GM18868 (cell line): ENCODE measurements at regions not wholly inside any gene's neighbourhood (a gene's known extent, or its start where the extent isn't known, plus 50 kb on each side); places are given as distances from the start of the nearest gene placed in this dataset.

ENCODE experiments used
- ATAC-seq: cut with Tn5 transposase; IDR thresholded peaks from one replicate; pipeline ENCODE4 v1.9.1; 2021; ENCODE audit warnings: mild to moderate bottlenecking, moderate library complexity; ENCODE audit not compliant: unreplicated experiment

DNA sequence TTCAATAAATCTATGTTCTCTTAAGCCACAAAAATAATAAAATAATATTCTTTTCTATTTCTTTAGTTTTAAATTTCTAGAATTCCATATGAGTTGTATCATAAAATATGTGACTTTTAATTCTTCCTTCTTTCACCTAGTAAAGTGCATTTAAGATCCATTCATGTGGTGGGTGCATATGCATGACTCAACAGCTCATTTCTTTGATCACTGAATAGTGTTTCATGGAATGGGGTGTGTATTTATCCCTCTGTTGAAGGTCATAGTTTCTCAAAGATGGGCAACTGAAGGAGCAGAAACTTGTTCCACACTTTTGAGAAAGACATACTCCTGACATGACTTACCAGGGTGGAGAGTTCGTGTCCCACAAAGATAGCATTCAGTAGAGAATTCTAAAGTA, 1230.3 kb upstream of the AGA start:
- no peak for ATAC-seq

DNA sequence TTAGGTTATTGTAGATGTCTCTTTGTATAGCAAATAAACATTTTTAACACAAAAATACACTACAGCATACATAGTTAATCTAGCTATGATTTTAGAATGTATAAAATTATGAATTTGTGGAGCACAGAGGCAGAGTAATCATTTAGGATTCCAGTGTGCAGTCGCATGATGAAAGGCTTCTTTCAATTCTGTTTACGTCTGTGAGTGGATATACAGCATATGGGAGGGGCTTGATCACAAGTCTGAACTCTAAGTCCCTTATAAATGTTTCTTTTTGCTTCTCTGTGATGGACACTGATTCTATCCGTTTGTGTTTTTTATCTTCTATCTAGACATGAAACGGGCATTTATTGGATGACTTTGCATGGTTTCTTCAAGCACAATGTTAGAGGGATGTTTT, 1239.6 kb upstream of the AGA start:
- no peak for ATAC-seq

DNA sequence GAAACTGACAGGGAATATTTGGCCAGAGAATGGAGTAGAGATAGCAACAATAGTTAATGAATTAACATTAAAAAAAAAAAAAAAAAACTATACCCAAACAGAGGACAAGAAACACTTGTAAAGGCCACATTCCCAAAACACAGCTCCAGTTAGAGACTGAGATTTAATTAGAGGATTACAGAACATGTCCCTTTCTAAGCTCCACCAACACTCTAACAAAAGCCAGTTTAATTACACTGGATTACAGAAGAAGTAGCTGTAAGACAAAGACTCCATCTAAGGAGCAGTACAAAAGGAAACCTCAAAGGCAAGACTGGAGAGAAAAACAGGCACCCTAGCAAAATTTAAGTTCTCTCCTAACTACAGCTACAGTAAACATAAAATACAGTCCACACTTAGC, 1247.7 kb upstream of the AGA start:
- ATAC-seq, result no peak

DNA sequence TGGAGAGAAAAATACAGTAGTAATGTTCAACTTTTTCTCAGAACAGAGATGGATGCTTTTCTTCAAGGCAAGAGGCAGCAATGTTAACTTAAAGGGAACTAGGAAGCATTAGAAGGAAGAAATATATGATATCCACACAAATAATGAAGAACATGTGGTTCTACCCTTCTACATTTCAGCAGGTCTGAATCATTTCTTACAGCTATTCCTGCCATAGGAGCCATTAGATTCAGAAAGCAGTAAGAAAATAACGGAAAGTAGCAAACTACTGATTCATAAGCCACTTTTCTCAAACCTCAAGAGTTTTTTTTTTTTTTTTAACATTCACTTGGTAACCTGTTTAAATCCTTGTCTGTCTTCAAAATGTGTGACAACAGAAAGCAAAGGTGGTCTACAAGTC, 1251.6 kb upstream of the AGA start:
- ATAC-seq, result no peak

DNA sequence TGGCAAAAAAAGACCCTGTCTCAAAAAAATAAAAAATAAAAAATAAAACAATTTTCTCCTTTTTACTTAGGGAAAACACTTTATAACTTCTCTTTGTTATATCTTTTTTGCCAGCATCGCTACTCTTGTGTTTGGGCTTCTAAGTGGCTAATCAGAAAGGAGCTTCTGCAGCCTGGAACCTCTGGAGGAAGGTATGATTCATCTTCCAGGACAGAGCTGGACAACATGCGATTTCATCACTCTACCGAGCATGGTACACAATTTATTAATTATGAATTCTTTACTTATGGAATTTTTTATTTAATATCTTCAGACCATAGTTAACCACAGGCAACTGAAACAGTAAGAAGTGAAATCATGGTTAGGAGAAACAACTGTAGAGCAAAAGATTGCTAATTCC, 1254.3 kb upstream of the AGA start:
- no peak for ATAC-seq

DNA sequence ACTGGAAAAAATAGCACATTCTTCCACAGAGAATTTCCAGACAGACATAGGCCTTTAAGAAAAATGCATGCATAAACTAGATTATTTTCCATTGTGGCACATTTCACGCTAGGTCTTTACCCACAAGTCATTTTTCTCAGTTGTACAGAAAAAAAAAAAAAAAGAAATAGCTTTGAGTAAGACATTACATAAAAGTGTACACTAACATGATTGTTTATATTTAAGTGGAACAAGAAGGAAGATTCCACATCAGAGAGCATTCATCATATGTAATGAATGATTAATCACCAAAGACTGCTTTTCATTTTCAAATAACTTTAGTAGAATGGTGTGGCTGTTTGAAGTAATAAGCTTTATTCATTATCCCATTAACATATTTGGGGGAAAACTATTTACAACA, 1270.2 kb upstream of the AGA start:
- no peak for ATAC-seq

DNA sequence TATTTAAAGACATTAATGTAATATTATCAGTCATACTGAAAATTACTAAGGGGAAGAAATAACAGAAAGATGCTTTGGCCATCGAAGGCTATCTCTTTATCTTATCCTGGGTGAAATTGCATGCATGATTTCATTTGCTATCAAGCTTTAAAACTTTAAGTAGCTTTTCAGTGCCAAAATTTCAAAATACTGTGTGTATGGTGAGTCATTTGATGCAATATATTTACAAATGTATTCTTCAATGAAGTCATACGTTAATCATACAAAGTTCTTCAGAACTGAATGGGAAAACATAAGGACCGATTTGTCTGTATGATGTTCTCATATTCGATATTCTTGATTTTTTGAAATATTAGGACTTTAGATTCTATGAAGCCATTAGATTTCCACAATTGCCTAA, 1295.8 kb upstream of the AGA start:
- no peak for ATAC-seq

DNA sequence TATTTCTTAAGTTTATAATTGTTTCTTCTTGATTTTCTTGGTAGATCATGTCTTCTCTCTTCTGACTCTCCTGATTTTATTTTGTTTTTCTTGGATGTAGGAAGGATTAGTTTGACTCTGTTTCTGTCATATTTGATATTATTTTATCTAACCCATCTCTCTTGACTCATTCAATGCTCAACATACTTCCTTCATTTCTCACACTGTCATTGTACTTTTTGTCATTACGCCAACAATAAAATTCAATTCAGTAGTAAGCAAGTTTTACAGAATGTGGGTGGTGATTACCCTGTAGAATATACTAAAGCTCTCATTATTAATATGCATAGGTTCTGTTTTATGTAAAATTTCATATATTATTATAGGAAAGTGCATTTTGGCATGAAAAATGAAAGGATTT, 1303.0 kb upstream of the AGA start:
- ATAC-seq, result no peak

DNA sequence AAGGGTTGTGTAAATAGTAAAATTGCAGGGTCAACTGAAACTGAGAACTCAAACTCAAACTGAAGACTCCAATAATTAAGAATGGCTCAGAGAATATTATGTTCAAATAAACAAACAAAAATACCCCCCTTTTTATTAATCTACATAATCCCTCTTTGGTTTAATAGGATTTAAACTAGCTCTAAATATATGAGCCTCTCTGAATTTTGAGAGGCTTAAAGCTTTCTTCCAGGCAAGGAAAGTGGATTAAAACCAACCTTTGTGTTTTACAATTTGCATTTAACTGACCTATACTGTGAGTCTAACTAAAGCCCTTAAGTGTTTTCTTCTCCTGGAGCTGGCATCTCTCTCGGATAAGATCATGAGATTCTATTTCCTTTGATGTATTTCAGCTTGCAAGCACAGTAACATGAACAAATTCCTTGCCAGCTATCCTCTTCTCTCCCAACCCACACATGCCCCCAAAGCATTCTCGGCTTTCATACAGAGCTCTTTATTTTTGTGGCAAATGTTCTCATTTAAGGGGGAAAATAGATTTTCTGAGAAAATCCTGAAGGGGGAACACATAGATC, 1310.8 kb upstream of the AGA start:
- no peak for ATAC-seq

DNA sequence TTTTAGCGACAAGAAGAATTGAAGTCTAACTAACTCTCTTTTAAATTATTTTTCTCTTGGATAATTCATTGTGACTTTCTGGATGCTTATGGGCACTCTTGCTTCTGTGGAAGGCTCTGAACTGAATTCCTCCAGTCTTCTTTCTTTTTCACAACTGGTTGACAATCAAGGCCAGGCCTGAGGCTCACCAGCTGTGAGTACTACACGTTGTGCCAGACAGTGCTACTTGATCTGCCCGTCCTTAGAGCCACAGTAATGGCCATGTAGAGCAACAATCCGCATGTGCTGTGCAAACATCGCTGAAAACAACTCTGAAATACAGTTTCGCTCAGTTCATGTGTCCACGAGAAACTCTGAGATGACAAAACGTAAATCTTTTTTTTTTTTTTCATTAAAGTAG, 1336.3 kb upstream of the AGA start:
- ATAC-seq, result no peak

DNA sequence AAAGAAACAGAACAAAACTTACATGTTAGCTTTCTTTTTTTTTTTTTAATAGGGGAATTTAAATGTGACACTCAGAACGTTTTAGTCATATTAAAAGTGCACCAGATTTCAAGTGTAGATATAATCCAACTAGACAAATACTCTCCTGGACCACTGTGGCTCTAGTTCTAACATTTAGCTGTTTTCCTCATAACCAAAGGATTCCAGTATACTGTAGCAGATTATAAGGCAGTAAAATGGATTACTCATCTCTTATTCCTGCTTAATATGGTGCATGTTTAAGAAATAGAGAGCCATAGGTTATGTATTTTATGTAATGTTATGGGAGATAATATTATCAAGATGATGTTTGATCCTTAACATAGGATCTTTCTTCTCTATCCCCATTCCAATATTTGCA, 1339.5 kb upstream of the AGA start:
- no peak for ATAC-seq

DNA sequence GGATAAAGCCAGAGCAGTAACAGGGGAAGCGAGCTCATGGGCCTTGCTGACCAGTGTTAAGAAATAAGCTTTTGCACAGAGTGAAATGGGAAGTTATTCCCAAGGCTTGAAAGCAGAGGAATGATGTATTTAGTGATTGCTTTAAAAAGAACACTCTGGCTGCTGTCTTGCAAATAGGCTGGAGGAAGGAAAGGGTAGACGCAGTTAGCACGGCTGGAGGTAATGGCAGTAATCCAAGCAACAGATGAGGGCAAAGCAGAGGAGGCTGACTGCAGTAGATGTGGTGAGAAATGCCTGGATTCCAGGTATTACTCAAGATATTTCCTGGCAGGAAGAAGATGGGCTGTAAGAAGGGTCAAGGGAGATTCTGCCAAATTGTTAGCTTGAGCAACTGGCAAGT, 1342.3 kb upstream of the AGA start:
- no peak for ATAC-seq

DNA sequence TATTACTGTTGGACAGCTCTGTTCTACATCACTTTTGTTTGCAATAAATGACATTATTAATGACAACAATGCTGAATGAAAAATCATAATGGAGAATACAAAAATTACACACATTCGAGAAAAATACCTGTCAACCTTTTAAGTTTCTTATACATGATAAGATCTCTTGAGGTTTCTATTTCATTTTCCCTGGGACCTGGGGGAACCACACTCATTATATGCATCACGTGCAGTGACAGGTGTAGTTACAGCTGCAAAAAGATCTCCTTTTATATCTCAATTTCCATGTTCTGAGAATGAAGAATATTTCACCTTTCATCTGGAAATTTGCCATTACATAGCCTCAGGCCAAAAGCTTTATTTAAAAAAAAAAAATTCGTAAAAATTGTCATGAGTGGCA, 1347.0 kb upstream of the AGA start:
- no peak for ATAC-seq

DNA sequence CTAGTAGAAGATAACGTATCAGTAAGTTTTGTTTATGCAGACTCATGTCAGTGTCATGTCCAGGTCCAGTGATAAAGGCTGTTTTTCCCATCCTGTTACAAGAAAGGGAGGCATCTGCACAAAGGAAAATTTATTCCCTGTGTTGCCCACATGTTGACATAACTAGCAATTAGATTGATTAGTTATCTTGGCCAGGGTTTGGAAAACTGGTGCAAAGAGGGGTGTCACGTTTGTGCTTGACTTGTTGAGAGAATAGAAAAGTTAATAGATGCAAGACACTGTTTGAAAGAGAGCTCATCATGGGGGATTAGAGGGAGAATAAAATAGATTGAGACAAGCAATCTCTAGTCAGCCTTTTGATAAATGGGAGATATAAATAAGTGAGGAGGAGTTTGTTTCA, 1357.0 kb upstream of the AGA start:
- ATAC-seq, result no peak

DNA sequence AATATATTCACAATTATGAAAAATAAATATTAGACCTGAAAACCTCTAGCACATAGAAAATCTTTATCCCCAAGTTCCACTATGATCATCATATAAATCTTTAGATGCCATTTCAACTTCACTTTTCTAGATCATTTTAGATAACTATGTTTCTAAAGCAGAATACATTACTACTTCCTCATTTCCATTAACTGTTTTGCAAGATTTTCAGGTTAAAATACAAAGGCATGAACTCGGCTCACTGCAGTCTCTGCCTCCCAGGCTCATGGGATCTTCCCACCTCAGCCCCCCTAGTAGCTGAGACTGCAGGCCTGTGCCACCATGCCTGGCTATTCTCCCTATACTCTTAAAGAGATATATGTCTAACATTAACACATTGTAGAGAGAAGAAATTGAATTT, 1365.9 kb upstream of the AGA start:
- no peak for ATAC-seq

DNA sequence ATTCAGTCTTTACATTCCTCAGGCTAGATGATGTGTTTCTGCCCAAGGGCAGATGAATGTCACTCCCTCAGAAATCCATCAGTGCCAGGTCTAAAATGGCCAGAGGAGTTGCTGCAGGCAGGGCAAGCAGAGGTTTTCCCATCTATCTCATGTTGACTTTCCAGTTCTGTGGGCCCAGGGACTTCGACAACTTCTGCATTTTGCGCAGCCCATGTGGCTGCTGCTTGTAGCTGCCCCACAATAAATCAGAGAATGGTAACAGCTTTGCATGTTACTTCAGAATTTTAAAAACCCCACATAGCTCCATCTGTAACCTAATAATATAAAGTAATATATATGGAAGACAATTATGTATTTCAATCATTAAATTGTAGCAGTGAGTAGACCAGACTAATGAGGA, 1367.7 kb upstream of the AGA start:
- ATAC-seq, result no peak

DNA sequence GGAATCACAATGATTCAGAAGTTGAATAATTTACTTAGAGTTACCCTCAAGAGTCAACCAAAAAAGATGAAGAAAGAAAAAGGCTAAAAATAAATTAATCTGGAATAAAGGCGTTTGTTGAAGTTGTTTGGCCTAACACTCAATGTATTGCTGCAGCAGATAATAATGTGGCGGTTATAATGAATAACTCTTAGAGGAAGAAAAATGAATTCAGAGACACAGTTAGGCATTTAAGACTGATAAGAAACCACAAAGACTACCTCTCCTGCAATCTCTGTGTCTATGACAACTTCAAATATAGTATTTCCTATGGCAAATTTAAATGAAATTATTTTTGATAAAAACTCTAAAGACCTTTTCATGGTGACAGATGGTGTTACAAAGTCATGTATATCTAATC, 1369.1 kb upstream of the AGA start:
- no peak for ATAC-seq

DNA sequence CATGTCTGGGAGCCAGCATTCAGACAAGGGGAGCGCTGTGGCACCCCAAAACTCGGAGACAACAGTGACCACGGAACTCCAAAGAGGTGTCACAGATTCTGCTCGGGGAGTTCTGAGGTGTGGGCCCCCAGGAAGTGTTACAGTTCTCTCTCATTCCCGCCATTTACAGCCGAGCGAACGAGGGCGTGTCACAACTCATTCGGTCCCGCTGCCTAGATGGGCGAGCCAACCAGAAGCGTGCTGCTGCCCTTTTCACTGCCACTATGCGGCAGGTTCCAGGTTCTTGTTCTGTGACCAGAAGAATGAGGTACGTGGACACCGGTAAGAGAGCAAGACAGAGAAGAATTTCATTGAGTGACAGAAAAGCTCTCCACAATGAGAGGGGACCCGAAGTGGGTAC, 1370.6 kb upstream of the AGA start:
- no peak for ATAC-seq

DNA sequence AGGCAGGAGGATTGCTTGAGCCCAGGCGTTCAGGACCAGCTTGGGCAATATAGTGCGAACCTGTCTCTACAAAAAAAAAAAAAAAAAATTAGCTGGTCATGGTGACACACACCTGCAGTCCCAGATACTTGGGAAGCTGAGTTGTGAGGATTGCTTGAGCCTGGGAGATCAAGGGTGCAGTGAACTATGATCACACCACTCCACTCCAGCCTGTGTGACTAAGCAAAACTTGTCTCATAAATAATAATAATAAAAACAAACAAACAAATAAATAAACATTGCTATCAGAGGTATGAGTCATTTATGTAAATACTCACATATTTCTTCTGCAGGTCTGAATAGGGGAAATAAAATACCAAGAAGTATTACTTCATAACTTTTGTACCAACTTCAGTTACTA, 1372.7 kb upstream of the AGA start:
- no peak for ATAC-seq

DNA sequence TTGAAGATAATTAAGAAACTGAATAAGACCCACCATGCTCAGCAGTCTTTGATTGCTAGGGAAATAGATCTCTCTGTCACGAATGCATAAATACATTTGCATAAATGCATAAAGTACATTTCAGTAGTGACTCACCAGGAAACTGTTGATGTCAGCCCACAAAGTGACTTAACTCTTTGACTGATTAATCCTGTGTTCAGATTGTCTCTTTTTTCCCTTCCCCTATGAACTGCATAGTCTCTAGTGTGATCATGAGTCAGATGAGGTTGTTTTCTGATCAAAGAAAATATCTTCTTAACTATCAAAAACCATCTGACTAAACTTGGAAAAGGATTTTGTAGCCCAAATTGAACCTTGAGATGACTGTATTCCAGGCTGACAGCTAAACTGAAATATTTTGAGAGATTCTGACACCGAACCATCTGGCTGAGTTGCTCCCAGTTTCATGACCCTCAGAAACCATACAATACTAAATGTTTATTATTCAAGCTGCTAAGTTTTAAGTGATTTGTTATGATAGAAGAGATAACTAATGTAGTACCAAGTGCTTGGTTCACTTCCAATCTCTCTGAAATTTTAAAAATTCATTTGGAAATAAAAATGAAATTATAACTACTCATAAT, 1381.5 kb upstream of the AGA start:
- no peak for ATAC-seq

DNA sequence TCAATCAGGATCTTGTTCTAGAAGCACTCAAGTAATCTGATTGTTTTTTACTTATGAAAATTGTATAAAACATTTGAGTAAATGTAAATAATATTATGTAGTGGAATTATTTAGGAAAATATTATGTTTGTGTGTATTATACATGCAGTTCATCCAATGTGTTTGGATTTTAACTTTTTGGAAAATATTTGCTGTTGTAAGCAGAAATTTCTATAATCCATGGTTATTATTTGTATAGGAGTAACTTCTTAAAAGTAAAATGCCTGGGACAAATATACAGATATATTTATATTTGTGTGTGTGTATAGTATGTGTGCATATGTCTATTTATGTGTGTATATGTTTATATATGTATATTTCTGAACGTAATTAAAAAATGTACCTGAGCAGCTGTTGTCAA, 1394.6 kb upstream of the AGA start:
- no peak for ATAC-seq

DNA sequence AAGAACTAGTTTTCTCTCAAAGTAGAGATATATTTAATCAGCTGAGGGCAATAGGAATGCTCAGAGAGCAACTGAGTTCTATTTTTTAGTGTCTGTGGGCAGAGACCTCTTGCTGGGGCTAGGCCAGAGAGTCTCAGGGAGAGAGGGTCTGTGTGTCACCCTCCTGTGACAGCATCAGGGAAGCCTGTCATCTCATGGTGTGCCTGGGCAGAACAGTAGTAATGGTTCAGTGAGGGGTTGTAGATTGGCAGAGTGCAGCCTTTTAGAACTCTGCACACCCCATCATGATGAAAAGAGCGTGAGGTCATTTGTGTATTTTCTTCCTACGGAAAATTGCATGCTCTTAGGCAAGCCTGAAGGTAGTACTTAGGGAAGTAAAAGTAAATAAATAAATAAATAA, 1396.5 kb upstream of the AGA start:
- ATAC-seq, result no peak

DNA sequence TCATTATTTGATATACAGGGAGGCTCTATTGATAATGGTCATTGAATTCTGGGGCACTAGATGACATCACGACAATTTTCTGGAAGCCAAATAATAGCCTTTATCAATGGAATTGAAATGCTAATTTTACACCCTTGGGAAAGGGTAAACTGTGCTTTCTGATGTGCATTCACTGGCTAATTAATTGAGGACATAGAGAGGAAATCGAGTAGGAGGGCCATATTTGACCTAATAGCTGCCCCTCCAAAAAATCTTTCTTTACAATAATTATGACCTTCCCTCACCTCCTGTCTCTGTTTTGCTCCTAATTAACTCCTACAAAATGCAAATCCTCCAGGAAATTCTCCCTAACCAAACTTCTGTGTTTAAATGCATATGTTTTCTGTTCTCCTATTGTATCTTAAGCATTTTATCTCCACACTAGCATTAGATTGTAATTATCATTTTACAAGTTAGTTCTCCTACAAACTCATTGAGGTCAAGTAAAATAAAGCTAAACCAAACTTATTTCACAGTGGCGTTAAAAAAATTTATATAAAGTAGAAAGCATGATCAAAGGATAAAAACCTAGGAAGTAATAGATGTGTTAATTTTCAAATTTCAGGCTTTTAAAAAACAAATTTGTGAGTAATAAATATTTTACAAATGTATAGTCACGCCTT, 1414.0 kb upstream of the AGA start:
- ATAC-seq, result no peak
